GM12878 (cell line): ENCODE measurements at regions not wholly inside any gene's neighbourhood (a gene's known extent, or its start where the extent isn't known, plus 50 kb on each side); places are given as distances from the start of the nearest gene placed in this dataset.
"Not testable (repeated sequence)": the region's sequence is repeated elsewhere in the genome, so short reads cannot be mapped to it uniquely, and the experiment has no call there.

Source experiments
- ATAC-seq: fragments of 200-7000 bp; cut with Tn5 transposase; 3 replicates; pipeline ENCODE4 v1.9.1; 2020; ENCODE audit warnings: mild to moderate bottlenecking, moderate library complexity
- BruUV-seq: library from RNA; stranded (reverse); fragments of 400-500 nt; replicated peaks from 2 replicates; lab custom pipeline; 2021; lab: Mats Ljungman, UMichigan
- CTCF ChIA-PET: fragments of 300-600 bp; sonication (Branson Sonifier 250); formaldehyde crosslinking; extraction: SDS; loops from one replicate; lab custom pipeline; 2021; ENCODE audit warnings: inconsistent platforms; lab: Yijun Ruan, JAX
- POLR2A ChIA-PET: fragments of 350-600 bp; formaldehyde crosslinking; extraction: SDS; loops from one replicate; lab custom pipeline; 2021; ENCODE audit warnings: inconsistent platforms; lab: Charles Lee
- RAD21 ChIA-PET: fragments of 300-600 bp; sonication (Branson Sonifier 250); formaldehyde crosslinking; loops from one replicate; lab custom pipeline; 2023; ENCODE audit warnings: antibody characterized with exemption; ENCODE audit not compliant: unreplicated experiment; lab: Charles Lee
- SMC1A ChIA-PET: fragments of 300-600 bp; sonication (Branson Sonifier 250); formaldehyde crosslinking; loops from one replicate; lab custom pipeline; 2023; ENCODE audit not compliant: unreplicated experiment, uncharacterized antibody; lab: Charles Lee
- DNase-seq: peaks from one replicate; pipeline ENCODE4 v3.0.0-alpha.2; 2011; ENCODE audit warnings: low read depth, low spot score
- FAIRE-seq: peaks from 3 replicates; lab custom pipeline; 2011; peaks lifted over from hg19 to GRCh38; lab: Jason Lieb, UNC
- H2AFZ ChIP-seq: 2 replicates; pipeline ENCODE4 v1.6.0; 2011; ENCODE audit warnings: low read depth, low read length, control low read depth; ENCODE audit not compliant: control insufficient read depth
- H3K27ac ChIP-seq: 2 replicates; pipeline ENCODE4 v1.5.1; 2011; ENCODE audit warnings: control low read depth; ENCODE audit not compliant: control insufficient read depth, insufficient read depth
- H3K27me3 ChIP-seq, 2 experiments: replicated peaks in 1 of 2; 2 replicates each; pipeline versions ENCODE4 v1.6.0 to v1.6.1; 2011; ENCODE audit warnings: low read length in 1 of 2; ENCODE audit not compliant: control insufficient read depth in 2 of 2, insufficient read depth in 2 of 2
- H3K36me3 ChIP-seq, 2 experiments: 2 replicates each; pipeline ENCODE4 v1.5.1; 2011; ENCODE audit warnings: low read length in 1 of 2; ENCODE audit not compliant: control insufficient read depth in 2 of 2, insufficient read depth in 2 of 2
- H3K4me1 ChIP-seq: 2 replicates; pipeline ENCODE4 v1.6.1; 2011; ENCODE audit warnings: mild to moderate bottlenecking, low read length, moderate library complexity, mixed read lengths; ENCODE audit not compliant: control insufficient read depth, insufficient read depth
- H3K4me2 ChIP-seq: 2 replicates; pipeline ENCODE4 v1.6.0; 2011; ENCODE audit warnings: control low read depth; ENCODE audit not compliant: control insufficient read depth, insufficient read depth
- H3K4me3 ChIP-seq: fragments of 200-600 bp; sonication (generic); 2 replicates; pipeline ENCODE4 v1.5.1; 2016
- H3K79me2 ChIP-seq: 2 replicates; pipeline ENCODE4 v1.6.0; 2011; ENCODE audit warnings: low read length; ENCODE audit not compliant: control insufficient read depth, insufficient read depth
- H3K9ac ChIP-seq: 2 replicates; pipeline ENCODE4 v1.8.0; 2011; ENCODE audit warnings: low read length, control low read depth, mixed read lengths; ENCODE audit not compliant: control insufficient read depth, insufficient read depth
- H3K9me3 ChIP-seq: replicated peaks from 3 replicates; pipeline ENCODE4 v1.5.1; 2011; ENCODE audit warnings: mild to moderate bottlenecking, low read length; ENCODE audit not compliant: control insufficient read depth, insufficient read depth
- H4K20me1 ChIP-seq: 2 replicates; pipeline ENCODE4 v1.6.0; 2011; ENCODE audit not compliant: control insufficient read depth, insufficient read depth
- WGBS: methylation state at CpG from one replicate; pipeline ENCODE4 v1.1.6; 2016; ENCODE audit warnings: low lambda C conversion rate; ENCODE audit not compliant: insufficient replicate concordance, insufficient coverage; ENCODE audit errors: missing lambda C conversion rate; 5-methylcytosine and 5-hydroxymethylcytosine counted together
- in situ Hi-C: fragments of 300-500 bp; cut with MboI; formaldehyde crosslinking; loops from 9 replicates; pipeline ENCODE4 v1.14.3; 2018; ENCODE audit warnings: mixed read lengths
- intact Hi-C: fragments of 100-400 bp; cut with micrococcal nuclease; formaldehyde crosslinking; loops from one replicate; pipeline ENCODE4 v1.14.2; 2022; ENCODE audit not compliant: unreplicated experiment

DNA sequence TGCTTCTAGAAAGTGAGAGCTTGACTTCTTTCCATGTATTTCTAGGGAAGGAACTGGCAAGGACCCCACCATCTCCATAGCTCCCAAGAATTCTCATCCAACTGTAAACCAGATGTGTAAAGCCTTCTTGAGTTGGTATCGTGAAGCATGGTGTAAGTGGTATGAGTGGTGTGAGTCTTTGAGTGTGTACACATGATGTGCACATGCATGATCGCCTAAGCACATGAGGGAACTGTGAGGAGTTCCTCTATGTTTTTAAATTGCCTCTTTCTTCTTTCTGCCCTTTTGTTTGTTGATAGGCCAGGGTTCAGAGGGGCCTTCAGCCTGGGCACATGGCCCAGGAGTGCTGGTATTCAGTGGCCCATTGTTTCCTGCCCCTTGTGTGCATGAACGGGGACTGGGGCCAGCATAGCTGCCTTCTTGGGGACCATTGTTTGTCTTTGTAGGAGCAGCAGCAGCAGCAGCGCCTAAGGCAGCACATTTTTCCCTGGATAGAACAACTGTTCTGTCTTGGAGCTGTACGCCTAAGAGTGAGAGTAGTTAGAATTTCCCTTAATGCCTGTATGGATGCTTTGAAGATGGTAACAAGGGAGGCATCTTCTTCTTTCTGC is 95.9 kb downstream of the SRGAP2 start:
- POLR2A ChIA-PET, H4K20me1 ChIP-seq, H3K4me1 ChIP-seq, H2AFZ ChIP-seq, SMC1A ChIA-PET, H3K9me3 ChIP-seq, H3K27me3 ChIP-seq, DNase-seq, H3K9ac ChIP-seq, intact Hi-C loops, H3K4me2 ChIP-seq, H3K4me3 ChIP-seq, CTCF ChIA-PET, RAD21 ChIA-PET, BruUV-seq, ATAC-seq, H3K36me3 ChIP-seq, H3K27ac ChIP-seq, in situ Hi-C loops, FAIRE-seq, H3K79me2 ChIP-seq: not testable (repeated sequence)
- WGBS = 59% methylated on average over 3 of the region's 5 CpGs

DNA sequence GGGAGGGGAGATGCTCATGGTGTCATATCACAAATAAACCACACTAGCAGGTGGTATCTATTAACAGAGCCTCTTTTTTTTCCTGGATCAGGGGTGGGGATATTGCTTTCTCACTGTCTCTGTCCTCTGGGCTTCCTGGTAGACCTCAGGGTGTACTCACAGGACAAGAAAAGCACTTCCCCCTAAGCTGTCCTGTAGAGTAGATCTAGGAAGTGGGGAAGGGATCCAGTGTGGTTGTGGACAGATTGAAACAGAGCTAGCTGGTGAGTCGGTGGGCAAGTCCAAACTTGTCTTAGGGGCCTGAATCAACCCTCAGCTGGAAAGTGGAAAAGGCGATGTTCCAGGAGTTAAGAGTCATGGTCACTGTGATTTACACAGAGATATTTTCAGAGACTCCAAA is 96.6 kb downstream of the SRGAP2 start:
- RAD21 ChIA-PET, H3K79me2 ChIP-seq, H3K9me3 ChIP-seq, intact Hi-C loops, H3K4me2 ChIP-seq, SMC1A ChIA-PET, CTCF ChIA-PET, H4K20me1 ChIP-seq, H3K4me1 ChIP-seq, H3K27ac ChIP-seq, H3K9ac ChIP-seq, FAIRE-seq, in situ Hi-C loops, H3K4me3 ChIP-seq, POLR2A ChIA-PET, H3K36me3 ChIP-seq, BruUV-seq, H3K27me3 ChIP-seq, DNase-seq, ATAC-seq, H2AFZ ChIP-seq: not testable (repeated sequence)
- 100% methylated on average over 1 of the region's 2 CpGs for WGBS

DNA sequence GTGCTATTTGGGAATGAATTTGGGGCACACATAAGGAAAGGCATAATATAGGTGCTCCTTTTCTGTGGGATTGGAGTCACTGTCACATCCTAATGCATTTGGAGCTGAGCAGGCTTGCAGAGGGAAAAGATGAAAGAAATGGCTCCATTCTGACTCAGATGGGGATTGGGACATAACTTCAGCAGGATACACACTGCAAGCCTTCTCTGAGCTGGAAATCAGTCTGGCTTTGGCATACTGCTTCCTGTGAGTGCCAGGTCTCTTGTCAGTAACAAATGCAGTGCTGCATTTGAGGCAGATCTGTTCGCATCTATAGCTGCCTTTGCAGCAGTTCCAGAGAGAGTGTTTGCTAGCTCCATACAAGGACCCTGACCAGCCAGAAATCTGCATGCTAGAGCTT is 98.7 kb downstream of the SRGAP2 start:
- H3K4me3 ChIP-seq, H4K20me1 ChIP-seq, H3K4me2 ChIP-seq, SMC1A ChIA-PET, H2AFZ ChIP-seq, CTCF ChIA-PET, BruUV-seq, H3K36me3 ChIP-seq, ATAC-seq, H3K4me1 ChIP-seq, in situ Hi-C loops, FAIRE-seq, intact Hi-C loops, H3K27ac ChIP-seq, H3K27me3 ChIP-seq, POLR2A ChIA-PET, DNase-seq, RAD21 ChIA-PET, H3K79me2 ChIP-seq, H3K9me3 ChIP-seq, H3K9ac ChIP-seq: not testable (repeated sequence)
- 70% methylated on average over 1 of the region's 1 CpG for WGBS

DNA sequence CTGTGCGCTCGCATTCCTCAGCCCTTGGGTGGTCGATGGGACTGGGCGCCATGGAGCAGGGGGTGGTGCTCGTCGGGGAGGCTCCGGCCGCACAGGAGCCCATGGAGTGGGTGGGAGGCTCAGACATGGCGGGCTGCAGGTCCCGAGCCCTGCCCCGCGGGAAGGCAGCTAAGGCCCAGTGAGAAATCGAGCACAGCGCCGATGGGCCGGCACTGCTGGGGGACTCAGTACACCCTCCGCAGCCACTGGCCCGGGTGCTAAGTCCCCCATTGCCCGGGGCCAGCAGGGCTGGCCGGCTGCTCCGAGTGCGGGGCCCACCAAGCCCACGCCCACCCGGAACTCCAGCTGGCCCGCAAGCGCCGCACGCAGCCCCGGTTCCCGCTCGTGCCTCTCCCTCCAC is 104.1 kb downstream of the SRGAP2 start:
- H2AFZ ChIP-seq, FAIRE-seq, H3K9ac ChIP-seq, intact Hi-C loops, POLR2A ChIA-PET, in situ Hi-C loops, DNase-seq, H3K4me2 ChIP-seq, H3K27ac ChIP-seq, ATAC-seq, H3K27me3 ChIP-seq, H4K20me1 ChIP-seq, H3K4me3 ChIP-seq, H3K79me2 ChIP-seq, H3K36me3 ChIP-seq, H3K9me3 ChIP-seq, CTCF ChIA-PET, SMC1A ChIA-PET, RAD21 ChIA-PET, BruUV-seq, H3K4me1 ChIP-seq: not testable (repeated sequence)
- 80% methylated on average over 1 of the region's 31 CpGs for WGBS
